ENCODE measurements at regions not wholly inside any gene's neighbourhood (a gene's known extent, or its start where the extent isn't known, plus 50 kb on each side); places are given as distances from the start of the nearest gene placed in this dataset.

GRCh38 chr11:34754171-34754823, 133.4 kb downstream of the EHF start:
- Histone ChIP-seq H4K20me1 (ENCODE audit: insufficient read depth, low read length, poor library complexity, severe bottlenecking) (no peaks in the 10 kb centered on the region), H3K9ac (ENCODE audit: low read depth, low read length, poor library complexity, severe bottlenecking) (no peak overlapping the region), H3K27me3 (ENCODE audit: insufficient read depth, low read length, poor library complexity, severe bottlenecking) (no peaks in the 10 kb centered on the region), H3K36me3 (ENCODE audit: insufficient read depth, low read length) (no peaks in the 10 kb centered on the region), H3K9me3 (ENCODE audit: insufficient read depth, low read depth, low read length) (no peaks in the 10 kb centered on the region), H3K79me2 (ENCODE audit: insufficient read depth, low read length) (no peaks in the 10 kb centered on the region), H2AFZ (ENCODE audit: low read length) (no peak overlapping the region), H3K4me1 (ENCODE audit: insufficient read depth, low read length, poor library complexity, severe bottlenecking) (no peaks in the 10 kb centered on the region), H3K9me2 (replicated peaks; ENCODE audit: low read depth, low read length) (no peaks in the 10 kb centered on the region), H3K4me3 (ENCODE audit: low read length, poor library complexity, severe bottlenecking) (no peak overlapping the region), H3F3A (ENCODE audit: low read depth) (no peaks in the 10 kb centered on the region), H3K4me2 (ENCODE audit: low read depth, low read length, poor library complexity, severe bottlenecking) (no peak overlapping the region)
- TF ChIP-seq CTCF (conservative IDR thresholded peaks at IDR 0.05; ENCODE audit: low read length) (no peak), EZH2phosphoT487 (IDR thresholded peaks at IDR 0.05; ENCODE audit: borderline replicate concordance) (no peak)

GRCh38 chr11:34750692-34751405, 130.0 kb downstream of the EHF start:
- Histone ChIP-seq H2AFZ (ENCODE audit: low read length) (no peak overlapping the region), H4K20me1 (ENCODE audit: insufficient read depth, low read length, poor library complexity, severe bottlenecking) (no peaks in the 10 kb centered on the region), H3K9me2 (replicated peaks; ENCODE audit: low read depth, low read length) (no peaks in the 10 kb centered on the region), H3K79me2 (ENCODE audit: insufficient read depth, low read length) (no peaks in the 10 kb centered on the region), H3F3A (ENCODE audit: low read depth) (no peaks in the 10 kb centered on the region), H3K4me3 (ENCODE audit: low read length, poor library complexity, severe bottlenecking) (no peak overlapping the region), H3K27me3 (ENCODE audit: insufficient read depth, low read length, poor library complexity, severe bottlenecking) (no peaks in the 10 kb centered on the region), H3K4me2 (ENCODE audit: low read depth, low read length, poor library complexity, severe bottlenecking) (no peak overlapping the region), H3K36me3 (ENCODE audit: insufficient read depth, low read length) (no peaks in the 10 kb centered on the region), H3K9ac (ENCODE audit: low read depth, low read length, poor library complexity, severe bottlenecking) (no peak overlapping the region), H3K4me1 (ENCODE audit: insufficient read depth, low read length, poor library complexity, severe bottlenecking) (no peaks in the 10 kb centered on the region), H3K9me3 (ENCODE audit: insufficient read depth, low read depth, low read length) (no peaks in the 10 kb centered on the region)
- TF ChIP-seq EZH2phosphoT487 (IDR thresholded peaks at IDR 0.05; ENCODE audit: borderline replicate concordance) (no peak), CTCF (conservative IDR thresholded peaks at IDR 0.05; ENCODE audit: low read length) (no peak)

GRCh38 chr11:34749666-34750659, 129.1 kb downstream of the EHF start:
- H2AFZ ChIP-seq (ENCODE audit: low read length), result no peak overlapping the region
- no peak overlapping the region for H3K4me2 ChIP-seq (ENCODE audit: low read depth, low read length, poor library complexity, severe bottlenecking)
- no peaks in the 10 kb centered on the region for H3K9me2 ChIP-seq (replicated peaks; ENCODE audit: low read depth, low read length)

More at GRCh38 chr11:34749666-34750659, 129.1 kb downstream of the EHF start:
- Histone ChIP-seq H3K4me1 (ENCODE audit: insufficient read depth, low read length, poor library complexity, severe bottlenecking) (no peaks in the 10 kb centered on the region), H3K27me3 (ENCODE audit: insufficient read depth, low read length, poor library complexity, severe bottlenecking) (no peaks in the 10 kb centered on the region), H3K79me2 (ENCODE audit: insufficient read depth, low read length) (no peaks in the 10 kb centered on the region), H3F3A (ENCODE audit: low read depth) (no peaks in the 10 kb centered on the region), H3K36me3 (ENCODE audit: insufficient read depth, low read length) (no peaks in the 10 kb centered on the region), H4K20me1 (ENCODE audit: insufficient read depth, low read length, poor library complexity, severe bottlenecking) (no peaks in the 10 kb centered on the region), H3K4me3 (ENCODE audit: low read length, poor library complexity, severe bottlenecking) (no peak overlapping the region), H3K9me3 (ENCODE audit: insufficient read depth, low read depth, low read length) (no peaks in the 10 kb centered on the region), H3K9ac (ENCODE audit: low read depth, low read length, poor library complexity, severe bottlenecking) (no peak overlapping the region)
- TF ChIP-seq CTCF (conservative IDR thresholded peaks at IDR 0.05; ENCODE audit: low read length), result no peak
- TF ChIP-seq EZH2phosphoT487 (IDR thresholded peaks at IDR 0.05; ENCODE audit: borderline replicate concordance), result no peak
